CD4-positive, alpha-beta T cell (primary cell): ENCODE measurements at regions not wholly inside any gene's neighbourhood (a gene's known extent, or its start where the extent isn't known, plus 50 kb on each side); places are given as distances from the start of the nearest gene placed in this dataset.

Source experiments
- ATAC-seq: fragments of 200-7000 bp; cut with Tn5 transposase; one replicate; pipeline ENCODE4 v1.10.0; 2022; ENCODE audit warnings: mild to moderate bottlenecking; ENCODE audit not compliant: poor library complexity
- CTCF ChIA-PET: fragments of 350-600 bp; sonication (Branson Sonifier 250); formaldehyde crosslinking; loops from one replicate; lab custom pipeline; 2021; ENCODE audit warnings: antibody characterized with exemption, inconsistent platforms; lab: Charles Lee
- POLR2A ChIA-PET: fragments of 350-600 bp; sonication (Branson Sonifier 250); formaldehyde crosslinking; loops from one replicate; lab custom pipeline; 2021; ENCODE audit warnings: antibody characterized with exemption, inconsistent platforms; lab: Charles Lee
- DNase-seq, 14 experiments: peaks; one replicate each; pipeline ENCODE4 v3.0.0-alpha.2; 2013 to 2020; ENCODE audit warnings: mixed read lengths in 2 of 14
- H3K27ac ChIP-seq, 2 donors: one replicate each; pipeline versions ENCODE4 v1.5.1 to v1.7.0; 2013; ENCODE audit warnings: low read length in 2 of 2, low read depth in 1 of 2, mild to moderate bottlenecking in 1 of 2
- H3K27me3 ChIP-seq, 2 experiments: 1 replicate in 1 of 2; 2 replicates in 1 of 2; pipeline versions ENCODE4 v1.6.1 to v1.7.0; 2013; ENCODE audit warnings: low read length in 2 of 2, control low read depth in 1 of 2, mild to moderate bottlenecking in 1 of 2, moderate library complexity in 1 of 2; ENCODE audit not compliant: insufficient read depth in 2 of 2, control insufficient read depth in 1 of 2
- H3K36me3 ChIP-seq: one replicate; pipeline ENCODE4 v1.6.1; 2013; ENCODE audit warnings: low read length, control low read depth; ENCODE audit not compliant: insufficient read depth
- H3K4me1 ChIP-seq: one replicate; pipeline ENCODE4 v1.6.1; 2013; ENCODE audit warnings: low read length, control low read depth; ENCODE audit not compliant: insufficient read depth
- H3K4me3 ChIP-seq: one replicate; pipeline ENCODE4 v1.5.1; 2013; ENCODE audit warnings: mild to moderate bottlenecking, low read length, moderate library complexity
- H3K9me3 ChIP-seq, 2 experiments: 1 replicate in 1 of 2; 2 replicates in 1 of 2; pipeline versions ENCODE4 v1.6.1 to v1.7.0; 2013; ENCODE audit warnings: low read length in 2 of 2, mild to moderate bottlenecking in 2 of 2, control low read depth in 1 of 2, moderate library complexity in 1 of 2; ENCODE audit not compliant: control insufficient read depth in 1 of 2, insufficient read depth in 1 of 2
- H3K27ac Mint-ChIP-seq: one replicate; pipeline ENCODE4 v1.8.0; 2020; ENCODE audit warnings: mixed read lengths
- H3K27me3 Mint-ChIP-seq: one replicate; pipeline ENCODE4 v1.8.0; 2021; ENCODE audit warnings: mixed read lengths
- H3K36me3 Mint-ChIP-seq: one replicate; pipeline ENCODE4 v1.8.0; 2021; ENCODE audit warnings: low read depth, mixed read lengths
- H3K4me1 Mint-ChIP-seq: one replicate; pipeline ENCODE4 v1.8.0; 2021; ENCODE audit warnings: low read depth, mixed read lengths
- H3K4me3 Mint-ChIP-seq: one replicate; pipeline ENCODE4 v1.8.0; 2020; ENCODE audit warnings: mild to moderate bottlenecking, mixed read lengths
- H3K9me3 Mint-ChIP-seq: one replicate; pipeline ENCODE4 v1.8.0; 2020; ENCODE audit warnings: mixed read lengths
- intact Hi-C, 2 experiments: fragments of 100-400 bp; cut with DNase I in 1 of 2; cut with micrococcal nuclease in 1 of 2; formaldehyde crosslinking; loops; one replicate each; pipeline versions ENCODE4 v1.15.1 to v1.9.0; 2023 to 2025; cut with DNase I, micrococcal nuclease
- TF ChIP-seq, protein P1 (sequence below): fragments of 200-600 bp; IDR thresholded peaks from one replicate; pipeline ENCODE4 v1.8.0; 2022; ENCODE audit warnings: antibody characterized with exemption, mild to moderate bottlenecking

DNA sequence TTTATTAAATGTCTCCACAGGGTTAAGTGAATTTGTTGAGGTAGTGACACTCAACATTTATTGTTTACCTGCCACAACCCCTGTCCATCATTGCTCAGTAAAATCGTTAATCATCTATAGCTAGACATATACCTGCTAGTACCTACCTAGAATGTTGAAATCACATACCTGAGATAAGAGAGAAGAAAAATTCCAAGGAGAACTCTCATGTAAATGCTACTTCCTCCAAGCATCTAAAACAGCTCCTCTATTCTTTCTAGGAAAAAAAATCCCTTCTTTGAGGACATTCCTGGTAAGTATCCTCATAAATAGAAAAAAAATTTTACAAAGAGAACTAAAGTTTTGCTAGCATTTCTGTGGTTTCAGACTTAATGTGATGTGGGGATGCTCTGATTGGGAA, 325.1 kb downstream of the DAD1 start:
- H3K27ac Mint-ChIP-seq: no peak overlapping the region
- ATAC-seq: no peak
- Histone ChIP-seq H3K27ac (no peak overlapping the region), H3K4me3 (no peak overlapping the region), H3K36me3 (no peaks in the 10 kb centered on the region), H3K9me3 (no peaks in the 10 kb centered on the region), H3K27me3 (no peaks in the 10 kb centered on the region), H3K4me1 (no peaks in the 10 kb centered on the region)
- H3K4me3 Mint-ChIP-seq: no peak overlapping the region
- CTCF ChIA-PET: no interaction called here
- DNase-seq: no peak
- no peaks in the 10 kb centered on the region for H3K9me3 Mint-ChIP-seq
- TF ChIP-seq, protein P1, sequence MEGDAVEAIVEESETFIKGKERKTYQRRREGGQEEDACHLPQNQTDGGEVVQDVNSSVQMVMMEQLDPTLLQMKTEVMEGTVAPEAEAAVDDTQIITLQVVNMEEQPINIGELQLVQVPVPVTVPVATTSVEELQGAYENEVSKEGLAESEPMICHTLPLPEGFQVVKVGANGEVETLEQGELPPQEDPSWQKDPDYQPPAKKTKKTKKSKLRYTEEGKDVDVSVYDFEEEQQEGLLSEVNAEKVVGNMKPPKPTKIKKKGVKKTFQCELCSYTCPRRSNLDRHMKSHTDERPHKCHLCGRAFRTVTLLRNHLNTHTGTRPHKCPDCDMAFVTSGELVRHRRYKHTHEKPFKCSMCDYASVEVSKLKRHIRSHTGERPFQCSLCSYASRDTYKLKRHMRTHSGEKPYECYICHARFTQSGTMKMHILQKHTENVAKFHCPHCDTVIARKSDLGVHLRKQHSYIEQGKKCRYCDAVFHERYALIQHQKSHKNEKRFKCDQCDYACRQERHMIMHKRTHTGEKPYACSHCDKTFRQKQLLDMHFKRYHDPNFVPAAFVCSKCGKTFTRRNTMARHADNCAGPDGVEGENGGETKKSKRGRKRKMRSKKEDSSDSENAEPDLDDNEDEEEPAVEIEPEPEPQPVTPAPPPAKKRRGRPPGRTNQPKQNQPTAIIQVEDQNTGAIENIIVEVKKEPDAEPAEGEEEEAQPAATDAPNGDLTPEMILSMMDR: no peak
- peaks cover 6% of the 10 kb centered on the region for H3K4me1 Mint-ChIP-seq
- intact Hi-C loops: no loop called here
- H3K27me3 Mint-ChIP-seq: no peaks in the 10 kb centered on the region
- POLR2A ChIA-PET: no interaction called here
- H3K36me3 Mint-ChIP-seq: no peaks in the 10 kb centered on the region

DNA sequence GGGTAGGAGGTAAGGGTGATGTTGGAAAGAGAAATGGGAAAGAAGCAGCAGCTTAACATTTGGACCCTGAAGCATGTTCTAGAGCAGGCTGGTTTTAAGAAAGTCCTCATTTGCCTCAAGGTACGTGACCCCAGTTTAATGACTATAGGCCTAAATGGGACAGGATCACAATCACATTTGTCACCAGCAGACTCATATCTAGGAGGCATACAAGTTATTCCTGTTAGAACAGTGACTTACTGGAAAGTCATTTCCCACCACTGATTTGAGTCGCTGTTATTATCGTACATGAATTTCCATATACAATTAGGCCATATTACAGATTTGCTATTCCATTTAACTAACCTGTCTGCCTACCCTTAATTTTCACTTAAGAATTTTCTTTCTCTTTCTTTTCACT, 326.1 kb downstream of the DAD1 start:
- no peaks in the 10 kb centered on the region for H3K9me3 Mint-ChIP-seq
- H3K4me3 Mint-ChIP-seq: no peak overlapping the region
- no peak for ATAC-seq
- H3K27ac Mint-ChIP-seq: no peak overlapping the region
- no peaks in the 10 kb centered on the region for H3K27me3 Mint-ChIP-seq
- no peak for DNase-seq
- intact Hi-C loops: no loop called here
- H3K36me3 ChIP-seq: no peaks in the 10 kb centered on the region
- no peak overlapping the region for H3K4me3 ChIP-seq
- ChIA-PET CTCF (no interaction called here), POLR2A (no interaction called here)
- TF ChIP-seq, protein P1: no peak
- H3K36me3 Mint-ChIP-seq: no peaks in the 10 kb centered on the region
- no peaks in the 10 kb centered on the region for H3K4me1 Mint-ChIP-seq
- no peaks in the 10 kb centered on the region for H3K27me3 ChIP-seq
- no peaks in the 10 kb centered on the region for H3K4me1 ChIP-seq
- H3K9me3 ChIP-seq: no peaks in the 10 kb centered on the region
- no peak overlapping the region for H3K27ac ChIP-seq

DNA sequence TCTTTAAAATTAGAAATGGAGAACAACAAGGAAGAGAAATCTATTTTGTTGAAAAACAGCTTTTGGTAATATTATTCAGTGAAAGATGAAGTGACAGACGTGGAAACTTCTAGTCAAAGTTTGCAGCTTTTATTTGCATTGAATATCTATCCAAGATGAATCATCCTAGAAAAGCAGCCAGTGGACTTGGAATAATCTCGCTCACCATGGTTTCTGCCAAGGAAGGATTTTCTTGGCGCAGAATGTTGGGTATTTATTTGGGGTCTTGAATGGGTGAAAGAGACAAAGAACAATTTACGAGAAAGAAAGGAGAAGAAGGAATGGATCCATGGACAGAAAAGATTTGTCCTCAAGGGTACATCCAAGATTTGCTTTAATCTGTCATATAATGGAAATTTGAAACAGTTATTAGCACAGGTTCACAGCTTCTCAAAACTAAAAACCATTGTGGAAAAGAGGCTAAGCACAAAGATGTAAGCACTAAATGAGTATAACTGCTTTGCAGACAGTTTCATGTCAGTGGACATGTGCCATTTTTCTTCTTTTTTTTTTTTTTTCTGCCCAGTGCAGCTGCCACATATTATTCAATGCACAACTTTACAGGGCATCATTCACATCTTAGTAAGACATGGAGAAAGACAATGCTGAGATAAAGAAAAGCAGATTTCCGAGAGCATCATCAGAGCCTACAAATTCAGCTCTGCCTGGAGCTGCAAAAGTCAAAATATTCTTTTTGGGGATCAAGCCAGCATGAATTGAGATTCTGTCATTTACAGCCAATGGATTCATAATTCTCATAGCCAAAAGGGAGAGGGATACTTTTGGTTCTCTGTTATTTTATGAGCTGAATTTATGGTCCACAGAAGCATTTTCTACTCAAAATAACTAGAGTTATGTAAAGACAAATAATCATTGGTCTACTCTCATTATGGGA, 333.7 kb downstream of the DAD1 start:
- Histone ChIP-seq H3K36me3 (no peaks in the 10 kb centered on the region), H3K9me3 (no peaks in the 10 kb centered on the region), H3K4me3 (no peak overlapping the region), H3K27ac (no peak overlapping the region), H3K4me1 (no peaks in the 10 kb centered on the region), H3K27me3 (no peaks in the 10 kb centered on the region)
- no peaks in the 10 kb centered on the region for H3K27me3 Mint-ChIP-seq
- no peak overlapping the region for H3K27ac Mint-ChIP-seq
- ATAC-seq (no peak), DNase-seq (no peak)
- no peaks in the 10 kb centered on the region for H3K4me1 Mint-ChIP-seq
- intact Hi-C loops: no loop called here
- H3K4me3 Mint-ChIP-seq: no peak overlapping the region
- H3K36me3 Mint-ChIP-seq: no peaks in the 10 kb centered on the region
- no peaks in the 10 kb centered on the region for H3K9me3 Mint-ChIP-seq
- ChIA-PET CTCF (no interaction called here), POLR2A (no interaction called here)
- TF ChIP-seq, protein P1: no peak
